Skeletal muscle satellite cell (primary cell): ENCODE measurements at regions not wholly inside any gene's neighbourhood (a gene's known extent, or its start where the extent isn't known, plus 50 kb on each side); places are given as distances from the start of the nearest gene placed in this dataset. TPM values are rescaled to one million over a fixed set of nuclear protein-coding genes. Genes with fewer than 3 reads are reported as not detected.
"Not testable (repeated sequence)": the region's sequence is repeated elsewhere in the genome, so short reads cannot be mapped to it uniquely, and the experiment has no call there.

Experiments
- H3K27me3 ChIP-seq: 2 replicates; pipeline ENCODE4 v1.7.0; 2013; ENCODE audit warnings: low read length; ENCODE audit not compliant: control insufficient read depth, insufficient read depth
- H3K36me3 ChIP-seq: 2 replicates; pipeline ENCODE4 v1.7.0; 2013; ENCODE audit warnings: mild to moderate bottlenecking, control low read depth, low read length; ENCODE audit not compliant: insufficient read depth
- H3K4me1 ChIP-seq: 2 replicates; pipeline ENCODE4 v1.7.0; 2013; ENCODE audit warnings: low read length; ENCODE audit not compliant: control insufficient read depth, insufficient read depth
- H3K4me2 ChIP-seq: 2 replicates; pipeline ENCODE4 v1.7.0; 2013; ENCODE audit warnings: mild to moderate bottlenecking, low read length
- H3K4me3 ChIP-seq: 2 replicates; pipeline ENCODE4 v1.7.0; 2013; ENCODE audit warnings: low read length
- H3K9ac ChIP-seq: 2 replicates; pipeline ENCODE4 v1.7.0; 2013; ENCODE audit warnings: mild to moderate bottlenecking, low read depth, low read length, moderate library complexity
- H3K9me3 ChIP-seq: replicated peaks from 2 replicates; pipeline ENCODE4 v1.7.0; 2013; ENCODE audit warnings: mild to moderate bottlenecking, control low read depth, low read length
- small RNA-seq: library from RNA; depleted of rRNA; stranded (forward); fragments of <200 nt; gene quantifications from one replicate; pipeline ENCODE3, GENCODE V24; 2012

- H3K9me3 ChIP-seq = no peaks in the 10 kb centered on the region
- H3K4me2 ChIP-seq = no peak overlapping the region
- H3K4me3 ChIP-seq = no peak overlapping the region
- peaks cover 5% of the 10 kb centered on the region for H3K27me3 ChIP-seq
- no peaks in the 10 kb centered on the region for H3K4me1 ChIP-seq
- no peaks in the 10 kb centered on the region for H3K36me3 ChIP-seq
- no peak overlapping the region for H3K9ac ChIP-seq
These were observed 82.4 kb upstream of the SGCG start for GRCh38 chr13:23098161-23098907.

- H3K4me1 ChIP-seq = no peaks in the 10 kb centered on the region
- H3K9ac ChIP-seq = no peak overlapping the region
- H3K36me3 ChIP-seq = no peaks in the 10 kb centered on the region
- H3K9me3 ChIP-seq = no peaks in the 10 kb centered on the region
- H3K27me3 ChIP-seq = no peaks in the 10 kb centered on the region
- no peak overlapping the region for H3K4me2 ChIP-seq
- no peak overlapping the region for H3K4me3 ChIP-seq
These were observed 75.7 kb upstream of the SGCG start for GRCh38 chr13:23105051-23105450.

GRCh38 chr13:23107665-23108064 lies 73.1 kb upstream of the SGCG start:
- Histone ChIP-seq H3K4me3 (no peak overlapping the region), H3K4me2 (no peak overlapping the region), H3K4me1 (no peaks in the 10 kb centered on the region), H3K9me3 (no peaks in the 10 kb centered on the region), H3K36me3 (no peaks in the 10 kb centered on the region), H3K9ac (no peak overlapping the region), H3K27me3 (no peaks in the 10 kb centered on the region)

- Histone ChIP-seq H3K9ac (no peak overlapping the region), H3K4me2 (no peak overlapping the region), H3K4me1 (no peaks in the 10 kb centered on the region), H3K27me3 (no peaks in the 10 kb centered on the region), H3K9me3 (no peaks in the 10 kb centered on the region), H3K36me3 (no peaks in the 10 kb centered on the region), H3K4me3 (no peak overlapping the region)
These were observed 61.6 kb upstream of the SGCG start for GRCh38 chr13:23119131-23119530.

GRCh38 chr13:23127540-23127939 lies 53.2 kb upstream of the SGCG start:
- H3K36me3 ChIP-seq, H3K4me1 ChIP-seq, H3K9ac ChIP-seq, H3K9me3 ChIP-seq, H3K4me2 ChIP-seq, H3K27me3 ChIP-seq, H3K4me3 ChIP-seq: not testable (repeated sequence)

GRCh38 chr13:23129331-23129730 lies 51.4 kb upstream of the SGCG start:
- Histone ChIP-seq H3K4me3 (no peak overlapping the region), H3K9me3 (no peaks in the 10 kb centered on the region), H3K27me3 (no peaks in the 10 kb centered on the region), H3K36me3 (no peaks in the 10 kb centered on the region), H3K9ac (no peak overlapping the region), H3K4me2 (no peak overlapping the region), H3K4me1 (no peaks in the 10 kb centered on the region)

Small RNA genes lying in the stretch of these regions (small RNA-seq; reads per million reads assigned to genes)
- gene MTND3P1 = not detected
- not detected for gene RF00049
